Neural cell (in vitro differentiated cells): ENCODE measurements at regions not wholly inside any gene's neighbourhood (a gene's known extent, or its start where the extent isn't known, plus 50 kb on each side); places are given as distances from the start of the nearest gene placed in this dataset.

Source experiments
- H2AFZ ChIP-seq: fragments of 200-600, 300-800 bp; sonication (generic), shearing (Covaris generic); 2 replicates; pipeline ENCODE4 v1.6.0; 2014; ENCODE audit warnings: low read depth, mild to moderate bottlenecking, antibody characterized with exemption, low read length, moderate library complexity
- H3F3A ChIP-seq: fragments of 200-600 bp; shearing (Covaris generic); 2 replicates; pipeline ENCODE4 v1.6.1; 2016; ENCODE audit warnings: mild to moderate bottlenecking, moderate library complexity, mixed read lengths, antibody characterized with exemption, low read length; ENCODE audit not compliant: insufficient read depth, poor library complexity, severe bottlenecking
- H3K27ac ChIP-seq: fragments of 200-600, 300-800 bp; sonication (generic), shearing (Covaris generic); 2 replicates; pipeline ENCODE4 v1.5.1; 2014; ENCODE audit warnings: mild to moderate bottlenecking, low read length, moderate library complexity
- H3K27me3 ChIP-seq: fragments of 300-800, 200-600 bp; sonication (generic), shearing (Covaris generic); 2 replicates; pipeline ENCODE4 v1.6.0; 2014; ENCODE audit warnings: mild to moderate bottlenecking, low read depth, low read length, moderate library complexity; ENCODE audit not compliant: insufficient read depth
- H3K36me3 ChIP-seq: fragments of 300-800, 200-600 bp; sonication (generic), shearing (Covaris generic); 2 replicates; pipeline ENCODE4 v1.5.1; 2014; ENCODE audit warnings: mild to moderate bottlenecking, antibody characterized with exemption, low read length, moderate library complexity; ENCODE audit not compliant: insufficient read depth
- H3K4me2 ChIP-seq: fragments of 300-800, 200-600 bp; sonication (generic), shearing (Covaris generic); 2 replicates; pipeline ENCODE4 v1.6.0; 2014; ENCODE audit warnings: mild to moderate bottlenecking, low read length
- H3K4me3 ChIP-seq: fragments of 300-800, 200-600 bp; sonication (generic), shearing (Covaris generic); 2 replicates; pipeline ENCODE4 v1.5.1; 2014; ENCODE audit warnings: mild to moderate bottlenecking, low read length, moderate library complexity
- H3K79me2 ChIP-seq: fragments of 200-600 bp; shearing (Covaris generic); replicated peaks from 2 replicates; pipeline ENCODE4 v1.6.0; 2014; ENCODE audit warnings: mild to moderate bottlenecking, low read length, moderate library complexity; ENCODE audit not compliant: insufficient read depth
- H3K9ac ChIP-seq: fragments of 300-800, 200-600 bp; sonication (generic), shearing (Covaris generic); 2 replicates; pipeline ENCODE4 v1.6.1; 2016; ENCODE audit warnings: mild to moderate bottlenecking, low read length, mixed read lengths
- H3K9me2 ChIP-seq: fragments of 200-600 bp; shearing (Covaris generic); 2 replicates; pipeline ENCODE4 v1.6.1; 2016; ENCODE audit warnings: mild to moderate bottlenecking, low read length, mixed read lengths; ENCODE audit not compliant: insufficient read depth
- H3K9me3 ChIP-seq: fragments of 200-600, 300-800 bp; sonication (generic), shearing (Covaris generic); 2 replicates; pipeline ENCODE4 v1.6.1; 2016; ENCODE audit warnings: mild to moderate bottlenecking, mixed run types, low read length, moderate library complexity, mixed read lengths
- H4K20me1 ChIP-seq: fragments of 200-600 bp; shearing (Covaris generic); 2 replicates; pipeline ENCODE4 v1.6.1; 2016; ENCODE audit warnings: mild to moderate bottlenecking, mixed run types; ENCODE audit not compliant: insufficient read depth
- EP300 ChIP-seq: fragments of 450-650 bp; conservative IDR thresholded peaks from 2 replicates; pipeline ENCODE4 v1.6.1; 2014; ENCODE audit warnings: antibody characterized with exemption, mild to moderate bottlenecking, moderate library complexity; ENCODE audit not compliant: poor library complexity, severe bottlenecking
- EZH2 ChIP-seq: fragments of 200-600, 300-800 bp; shearing (Covaris generic), sonication (generic); IDR thresholded peaks from 2 replicates; pipeline ENCODE4 v1.6.1; 2014; ENCODE audit warnings: antibody characterized with exemption, low read length, borderline replicate concordance, mild to moderate bottlenecking; ENCODE audit not compliant: insufficient read depth, poor library complexity, severe bottlenecking
- MXI1 ChIP-seq: fragments of 450-650 bp; conservative IDR thresholded peaks from 2 replicates; pipeline ENCODE4 v1.6.1; 2014; ENCODE audit warnings: antibody characterized with exemption, mild to moderate bottlenecking; ENCODE audit not compliant: poor library complexity, severe bottlenecking
- POLR2AphosphoS5 ChIP-seq: IDR thresholded peaks from 2 replicates; pipeline ENCODE4 v1.6.1; 2012
- RAD21 ChIP-seq: fragments of 450-650 bp; conservative IDR thresholded peaks from 2 replicates; pipeline ENCODE4 v1.6.1; 2014; ENCODE audit warnings: antibody characterized with exemption, mild to moderate bottlenecking, moderate library complexity
- SMC3 ChIP-seq: fragments of 450-650 bp; conservative IDR thresholded peaks from 2 replicates; pipeline ENCODE4 v1.6.1; 2014; ENCODE audit warnings: antibody characterized with exemption, mild to moderate bottlenecking, moderate library complexity; ENCODE audit not compliant: poor library complexity
- TAF1 ChIP-seq: IDR thresholded peaks from 2 replicates; pipeline ENCODE4 v1.6.1; 2012; ENCODE audit warnings: low read depth
- TF ChIP-seq, protein P1 (sequence below): fragments of 450-650 bp; IDR thresholded peaks from 2 replicates; pipeline ENCODE4 v1.5.1; 2014; ENCODE audit warnings: antibody characterized with exemption, mild to moderate bottlenecking, moderate library complexity; ENCODE audit not compliant: poor library complexity, severe bottlenecking
- TF ChIP-seq, protein P2 (sequence below): IDR thresholded peaks from 2 replicates; pipeline ENCODE4 v1.6.1; 2012; ENCODE audit warnings: borderline replicate concordance

DNA sequence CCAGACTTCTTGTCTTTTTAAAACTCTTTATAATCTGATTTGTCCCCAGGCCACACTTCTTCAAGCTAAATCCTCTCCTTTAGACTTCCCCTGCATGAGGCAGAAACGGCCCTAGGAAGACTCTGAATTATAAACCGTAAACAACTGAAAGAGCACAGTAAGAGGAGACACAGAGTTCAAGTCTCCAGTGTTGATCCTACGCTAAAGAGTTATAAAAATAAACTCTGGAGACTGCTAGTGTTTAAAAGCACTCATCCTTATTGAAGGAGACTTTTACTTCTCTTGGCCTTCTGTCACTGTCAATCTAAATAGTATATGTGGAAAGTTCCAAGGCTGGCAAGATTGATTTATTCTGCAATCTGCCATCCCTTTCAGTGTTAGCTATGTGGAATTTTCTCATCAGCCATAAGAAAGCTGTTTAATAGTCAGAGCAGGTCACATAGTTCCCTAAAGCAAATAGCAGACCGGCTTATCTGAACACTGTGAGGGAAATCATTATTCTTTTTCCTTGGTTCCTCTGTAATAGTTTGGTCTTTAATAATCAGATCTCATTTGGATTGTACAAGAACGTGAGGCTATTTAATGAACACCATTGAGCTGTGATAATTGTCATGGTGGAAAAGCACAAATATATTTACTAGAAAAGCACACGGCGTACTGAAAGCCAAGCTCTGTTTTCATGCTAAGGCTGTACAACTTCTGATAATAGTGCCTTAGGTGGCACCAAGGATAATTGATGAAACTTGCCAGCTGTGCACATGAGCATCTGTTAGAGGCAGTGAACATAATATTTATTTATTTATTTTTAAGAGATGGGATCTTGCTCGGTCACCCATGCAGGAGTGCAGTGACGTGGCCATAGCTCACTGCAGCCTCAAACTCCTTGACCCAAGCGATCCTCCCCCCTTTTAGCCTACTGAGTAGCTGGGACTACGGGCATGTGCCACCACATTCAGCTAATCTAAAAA, 157.7 kb downstream of the CEP135 start:
- Histone ChIP-seq H3K9ac (no peak overlapping the region), H3K4me2 (no peak overlapping the region), H4K20me1 (no peaks in the 10 kb centered on the region), H3K27me3 (no peaks in the 10 kb centered on the region), H3K27ac (no peak overlapping the region), H3K9me2 (no peaks in the 10 kb centered on the region), H3K9me3 (no peaks in the 10 kb centered on the region), H3K79me2 (peaks cover 9% of the 10 kb centered on the region), H3K4me3 (no peak overlapping the region), H2AFZ (no peak overlapping the region), H3F3A (no peaks in the 10 kb centered on the region), H3K36me3 (peaks cover 5% of the 10 kb centered on the region)
- TF ChIP-seq, protein P1, sequence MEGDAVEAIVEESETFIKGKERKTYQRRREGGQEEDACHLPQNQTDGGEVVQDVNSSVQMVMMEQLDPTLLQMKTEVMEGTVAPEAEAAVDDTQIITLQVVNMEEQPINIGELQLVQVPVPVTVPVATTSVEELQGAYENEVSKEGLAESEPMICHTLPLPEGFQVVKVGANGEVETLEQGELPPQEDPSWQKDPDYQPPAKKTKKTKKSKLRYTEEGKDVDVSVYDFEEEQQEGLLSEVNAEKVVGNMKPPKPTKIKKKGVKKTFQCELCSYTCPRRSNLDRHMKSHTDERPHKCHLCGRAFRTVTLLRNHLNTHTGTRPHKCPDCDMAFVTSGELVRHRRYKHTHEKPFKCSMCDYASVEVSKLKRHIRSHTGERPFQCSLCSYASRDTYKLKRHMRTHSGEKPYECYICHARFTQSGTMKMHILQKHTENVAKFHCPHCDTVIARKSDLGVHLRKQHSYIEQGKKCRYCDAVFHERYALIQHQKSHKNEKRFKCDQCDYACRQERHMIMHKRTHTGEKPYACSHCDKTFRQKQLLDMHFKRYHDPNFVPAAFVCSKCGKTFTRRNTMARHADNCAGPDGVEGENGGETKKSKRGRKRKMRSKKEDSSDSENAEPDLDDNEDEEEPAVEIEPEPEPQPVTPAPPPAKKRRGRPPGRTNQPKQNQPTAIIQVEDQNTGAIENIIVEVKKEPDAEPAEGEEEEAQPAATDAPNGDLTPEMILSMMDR, result no peak
- no peak for TF ChIP-seq TAF1
- TF ChIP-seq, protein P2, sequence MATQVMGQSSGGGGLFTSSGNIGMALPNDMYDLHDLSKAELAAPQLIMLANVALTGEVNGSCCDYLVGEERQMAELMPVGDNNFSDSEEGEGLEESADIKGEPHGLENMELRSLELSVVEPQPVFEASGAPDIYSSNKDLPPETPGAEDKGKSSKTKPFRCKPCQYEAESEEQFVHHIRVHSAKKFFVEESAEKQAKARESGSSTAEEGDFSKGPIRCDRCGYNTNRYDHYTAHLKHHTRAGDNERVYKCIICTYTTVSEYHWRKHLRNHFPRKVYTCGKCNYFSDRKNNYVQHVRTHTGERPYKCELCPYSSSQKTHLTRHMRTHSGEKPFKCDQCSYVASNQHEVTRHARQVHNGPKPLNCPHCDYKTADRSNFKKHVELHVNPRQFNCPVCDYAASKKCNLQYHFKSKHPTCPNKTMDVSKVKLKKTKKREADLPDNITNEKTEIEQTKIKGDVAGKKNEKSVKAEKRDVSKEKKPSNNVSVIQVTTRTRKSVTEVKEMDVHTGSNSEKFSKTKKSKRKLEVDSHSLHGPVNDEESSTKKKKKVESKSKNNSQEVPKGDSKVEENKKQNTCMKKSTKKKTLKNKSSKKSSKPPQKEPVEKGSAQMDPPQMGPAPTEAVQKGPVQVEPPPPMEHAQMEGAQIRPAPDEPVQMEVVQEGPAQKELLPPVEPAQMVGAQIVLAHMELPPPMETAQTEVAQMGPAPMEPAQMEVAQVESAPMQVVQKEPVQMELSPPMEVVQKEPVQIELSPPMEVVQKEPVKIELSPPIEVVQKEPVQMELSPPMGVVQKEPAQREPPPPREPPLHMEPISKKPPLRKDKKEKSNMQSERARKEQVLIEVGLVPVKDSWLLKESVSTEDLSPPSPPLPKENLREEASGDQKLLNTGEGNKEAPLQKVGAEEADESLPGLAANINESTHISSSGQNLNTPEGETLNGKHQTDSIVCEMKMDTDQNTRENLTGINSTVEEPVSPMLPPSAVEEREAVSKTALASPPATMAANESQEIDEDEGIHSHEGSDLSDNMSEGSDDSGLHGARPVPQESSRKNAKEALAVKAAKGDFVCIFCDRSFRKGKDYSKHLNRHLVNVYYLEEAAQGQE, result no peak
- TF ChIP-seq MXI1, result no peak
- TF ChIP-seq SMC3, result no peak
- no peak for TF ChIP-seq POLR2AphosphoS5
- TF ChIP-seq EP300, result no peak
- TF ChIP-seq RAD21, result no peak
- no peak for TF ChIP-seq EZH2

DNA sequence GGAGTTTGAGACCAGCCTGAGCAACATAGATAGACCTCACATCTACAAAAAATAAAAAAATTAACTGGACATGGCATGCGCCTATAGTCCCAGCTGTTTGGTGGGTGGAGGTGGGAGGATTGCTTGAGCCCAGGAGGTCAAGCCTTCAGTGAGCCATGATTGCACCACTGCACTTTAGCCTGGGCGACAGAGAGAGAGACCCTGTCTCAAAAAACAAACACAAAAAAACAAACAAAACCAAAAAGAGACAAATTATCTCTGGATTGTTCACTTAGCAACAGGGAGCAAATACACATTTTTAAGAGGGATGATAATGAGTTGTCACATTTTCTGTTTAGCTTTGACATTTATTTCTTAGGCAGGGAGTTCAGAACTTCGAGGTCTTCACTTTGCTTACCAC, 155.4 kb downstream of the CEP135 start:
- TF ChIP-seq, protein P1, result no peak
- TF ChIP-seq TAF1, result no peak
- no peak for TF ChIP-seq MXI1
- TF ChIP-seq POLR2AphosphoS5, result no peak
- TF ChIP-seq RAD21, result no peak
- Histone ChIP-seq H3K27ac (no peak overlapping the region), H3K79me2 (peaks cover 13% of the 10 kb centered on the region), H3K27me3 (no peaks in the 10 kb centered on the region), H4K20me1 (no peaks in the 10 kb centered on the region), H2AFZ (no peak overlapping the region), H3K4me3 (no peak overlapping the region), H3K4me2 (no peak overlapping the region), H3K9ac (no peak overlapping the region), H3K9me3 (no peaks in the 10 kb centered on the region), H3K9me2 (no peaks in the 10 kb centered on the region), H3K36me3 (peaks cover 9% of the 10 kb centered on the region), H3F3A (no peaks in the 10 kb centered on the region)
